ENCODE measurements at regions not wholly inside any gene's neighbourhood (a gene's known extent, or its start where the extent isn't known, plus 50 kb on each side); places are given as distances from the start of the nearest gene placed in this dataset.

- ChIA-PET CTCF (interaction anchor here (0.9 to 1.5 kb wide), 5 partner anchors 8 to 424 kb away, joined by 3 to 5 read pairs (median 3); no protein-coding TSS in a partner anchor), RAD21 (ENCODE audit: low non-redundant PET in 1 of 2, low total read pairs in 2 of 2, uncharacterized antibody in 2 of 2, unreplicated experiment in 2 of 2) (interaction anchor here (0.7 to 1.3 kb wide), 4 partner anchors 43 to 424 kb away, joined by 3 to 7 read pairs (median 4); no protein-coding TSS in a partner anchor), POLR2A (interaction anchor here (0.6 to 1.4 kb wide), 4 partner anchors 10 to 302 kb away, joined by 3 to 6 read pairs (median 6); partner anchors contain the start of gene SEC61G)
- peak overlapping the region; percentile 38 for H3K9ac ChIP-seq (ENCODE audit: low read length)
- H3K79me2 ChIP-seq (ENCODE audit: insufficient read depth, low read length) = no peaks in the 10 kb centered on the region
- H4K20me1 ChIP-seq (ENCODE audit: insufficient read depth) = no peaks in the 10 kb centered on the region
- intact Hi-C loops (cut with micrococcal nuclease) = loop anchor here (2.0 kb wide), 1 partner anchor 302 kb away; no protein-coding TSS in a partner anchor
- H3K9me3 ChIP-seq (ENCODE audit: control insufficient read depth in 1 of 2, insufficient read depth in 1 of 2, low read depth in 1 of 2, low read length in 2 of 2) = peaks cover 0 to 16% of the 10 kb centered on the region in 2 experiments; a peak in 2 of 4 replicates
- ATAC-seq = peak; percentile 81
- H3K4me2 ChIP-seq (ENCODE audit: low read length) = peak overlapping the region; percentile 68
- H3K27ac ChIP-seq (ENCODE audit: low read depth, low read length) = peak overlapping the region; percentile 77
- DNase-seq (ENCODE audit: low read depth, low spot score) = peak; percentile 73
- H3K4me1 ChIP-seq (ENCODE audit: control insufficient read depth in 1 of 2, insufficient read depth in 2 of 2, low read length in 2 of 2) = peaks cover 13 to 38% of the 10 kb centered on the region in 2 experiments
- H3K36me3 ChIP-seq (ENCODE audit: control insufficient read depth in 1 of 2, insufficient read depth in 2 of 2, low read length in 2 of 2) = peaks cover 0 to 14% of the 10 kb centered on the region in 2 experiments; a peak in 1 of 4 replicates
- peak overlapping the region; percentile 26 to 38 for H3K4me3 ChIP-seq (replicated peaks in 1 of 2; ENCODE audit: low read depth in 1 of 2, low read length in 2 of 2)
- TSS peak; percentile 83 for BruUV-seq (replicated peaks)
- no peaks in the 10 kb centered on the region for H3K9me2 ChIP-seq (ENCODE audit: insufficient read depth)
- H3K27me3 ChIP-seq (ENCODE audit: insufficient read depth, low read length) = no peaks in the 10 kb centered on the region
- H2AFZ ChIP-seq (ENCODE audit: low read depth, low read length, poor library complexity, severe bottlenecking) = no peak overlapping the region
- TF ChIP-seq SRF (IDR thresholded peaks at IDR 0.05; ENCODE audit: low read depth) = no peak
- TF ChIP-seq ELF1 (IDR thresholded peaks at IDR 0.05; ENCODE audit: borderline replicate concordance, low read depth) = no peak
- peak; percentile 73 for TF ChIP-seq JUND (IDR thresholded peaks at IDR 0.05)
- peak; percentile 73; the same call in 1 of the 2 replicates for TF ChIP-seq CBX3 (IDR thresholded peaks at IDR 0.05; ENCODE audit: low read depth)
- TF ChIP-seq MAX (IDR thresholded peaks at IDR 0.05) = peak; percentile 44
- TF ChIP-seq ZNF274 (IDR thresholded peaks at IDR 0.05; ENCODE audit: low read depth, low read length) = no peak
- TF ChIP-seq EGR1 (IDR thresholded peaks at IDR 0.05; ENCODE audit: low read depth) = peak; percentile 24; the same call in 1 of the 2 replicates
- TF ChIP-seq POLR2AphosphoS5 (IDR thresholded peaks at IDR 0.05; ENCODE audit: low read depth, low read length) = peak; percentile 18; the same call in 1 of the 2 replicates
- TF ChIP-seq TCF7L2 (IDR thresholded peaks at IDR 0.05; ENCODE audit: borderline replicate concordance, extremely low read depth, insufficient read depth, insufficient read length) = peak; percentile 32
- no peak for TF ChIP-seq POLR2A (IDR thresholded peaks at IDR 0.05; ENCODE audit: borderline replicate concordance, extremely low read depth, insufficient read depth, insufficient read length)
- no peak for TF ChIP-seq EZH2 (IDR thresholded peaks at IDR 0.05)
- peak; percentile 98 for TF ChIP-seq CEBPB (IDR thresholded peaks at IDR 0.05; ENCODE audit: low read depth)
- TF ChIP-seq CTCF (IDR thresholded peaks at IDR 0.05 in 2 of 3, conservative IDR thresholded peaks at IDR 0.05 in 1 of 3; ENCODE audit: borderline replicate concordance in 1 of 3, insufficient read depth in 1 of 3, low read depth in 2 of 3, low read length in 2 of 3) = no peak
- TF ChIP-seq REST (IDR thresholded peaks at IDR 0.05; ENCODE audit: low read depth) = no peak
- no peak for TF ChIP-seq SIN3A (IDR thresholded peaks at IDR 0.05; ENCODE audit: low read depth)
- no peak for TF ChIP-seq EZH2phosphoT487 (IDR thresholded peaks at IDR 0.05; ENCODE audit: borderline replicate concordance)
- TF ChIP-seq FOSL1 (IDR thresholded peaks at IDR 0.05; ENCODE audit: low read depth) = peak; percentile 66
- no peak for TF ChIP-seq ATF3 (IDR thresholded peaks at IDR 0.05)
- peak; percentile 89 for TF ChIP-seq SP1 (IDR thresholded peaks at IDR 0.05; ENCODE audit: low read depth)
- TF ChIP-seq ZFX (IDR thresholded peaks at IDR 0.05) = no peak
- TF ChIP-seq YY1 (IDR thresholded peaks at IDR 0.05; ENCODE audit: extremely low read depth, insufficient replicate concordance, low read depth, low read length) = no peak
- TF ChIP-seq RAD21 (IDR thresholded peaks at IDR 0.05; ENCODE audit: low read depth) = no peak
Measured at GRCh38 chr7:54831046-54831643, 72.1 kb upstream of the SEC61G start.
